H1 (cell line): ENCODE measurements at regions not wholly inside any gene's neighbourhood (a gene's known extent, or its start where the extent isn't known, plus 50 kb on each side); places are given as distances from the start of the nearest gene placed in this dataset.

Experiments used
- CTCF ChIA-PET: fragments of 300-600 bp; sonication (Branson Sonifier 250); formaldehyde crosslinking; loops from one replicate; lab custom pipeline; 2021; ENCODE audit not compliant: partially characterized antibody; lab: Charles Lee
- POLR2A ChIA-PET: fragments of 300-600 bp; sonication (Branson Sonifier 250); formaldehyde crosslinking; loops from one replicate; lab custom pipeline; 2021; ENCODE audit warnings: inconsistent platforms; ENCODE audit not compliant: partially characterized antibody; lab: Charles Lee
- DNase-seq, 2 experiments: peaks; one replicate each; pipeline versions ENCODE4 v3.0.0 to v3.0.0-alpha.2; 2010 to 2022; ENCODE audit warnings: low spot score in 2 of 2, low read depth in 1 of 2, mixed read lengths in 1 of 2
- FAIRE-seq: peaks from 2 replicates; lab custom pipeline; 2011; peaks lifted over from hg19 to GRCh38; lab: Jason Lieb, UNC
- H2AFZ ChIP-seq: 2 replicates; pipeline ENCODE4 v1.8.1; 2012; ENCODE audit warnings: low read length, inconsistent platforms
- H2AK5ac ChIP-seq: 2 replicates; pipeline ENCODE4 v1.6.1; 2013; ENCODE audit warnings: low read depth, low read length
- H2BK120ac ChIP-seq: replicated peaks from 2 replicates; pipeline ENCODE3; 2013; ENCODE audit warnings: low read depth, low read length, inconsistent platforms
- H2BK12ac ChIP-seq: 2 replicates; pipeline ENCODE4 v1.6.1; 2013; ENCODE audit warnings: low read depth, low read length
- H2BK15ac ChIP-seq: 2 replicates; pipeline ENCODE4 v1.6.1; 2013; ENCODE audit warnings: low read length
- H2BK20ac ChIP-seq: 2 replicates; pipeline ENCODE4 v1.6.1; 2013; ENCODE audit warnings: low read length
- H2BK5ac ChIP-seq: 2 replicates; pipeline ENCODE4 v1.6.1; 2013; ENCODE audit warnings: low read depth, low read length
- H3K14ac ChIP-seq: 2 replicates; pipeline ENCODE4 v1.6.1; 2013; ENCODE audit warnings: inconsistent platforms; ENCODE audit not compliant: insufficient read length
- H3K18ac ChIP-seq: 2 replicates; pipeline ENCODE4 v1.6.1; 2013; ENCODE audit warnings: low read length; ENCODE audit errors: extremely low read depth
- H3K23ac ChIP-seq: 2 replicates; pipeline ENCODE4 v1.6.1; 2013; ENCODE audit warnings: inconsistent platforms; ENCODE audit not compliant: insufficient read length
- H3K23me2 ChIP-seq: 2 replicates; pipeline ENCODE4 v1.6.1; 2013; ENCODE audit warnings: low read depth, low read length
- H3K27ac ChIP-seq: 2 replicates; pipeline ENCODE4 v1.6.1; 2011; ENCODE audit warnings: low read depth, low read length, inconsistent platforms
- H3K27me3 ChIP-seq, 4 experiments: replicated peaks in 1 of 4; 1 replicate in 1 of 4; 2 replicates in 3 of 4; pipeline versions ENCODE4 v1.6.1 to v1.8.1; 2011 to 2013; ENCODE audit warnings: low read length in 3 of 4, mild to moderate bottlenecking in 3 of 4, inconsistent platforms in 2 of 4, mixed read lengths in 2 of 4, moderate library complexity in 1 of 4; ENCODE audit not compliant: control insufficient read depth in 3 of 4, insufficient read depth in 3 of 4; ENCODE audit errors: extremely low read depth in 1 of 4
- H3K36me3 ChIP-seq, 4 experiments: 2 replicates each; pipeline versions ENCODE4 v1.6.1 to v1.8.1; 2011 to 2013; ENCODE audit warnings: mild to moderate bottlenecking in 4 of 4, low read length in 3 of 4, moderate library complexity in 2 of 4, control low read depth in 1 of 4, inconsistent platforms in 1 of 4; ENCODE audit not compliant: insufficient read depth in 4 of 4, control insufficient read depth in 2 of 4
- H3K4ac ChIP-seq: replicated peaks from 2 replicates; pipeline ENCODE3; 2013; ENCODE audit warnings: low read length, low read depth, mixed read lengths, inconsistent platforms; ENCODE audit not compliant: insufficient read length
- H3K4me1 ChIP-seq, 4 experiments: replicated peaks in 1 of 4; 1 replicate in 1 of 4; 2 replicates in 3 of 4; pipeline versions ENCODE4 v1.6.1 to v1.8.1; 2011 to 2013; ENCODE audit warnings: low read length in 3 of 4, inconsistent platforms in 2 of 4, mixed read lengths in 1 of 4; ENCODE audit not compliant: insufficient read depth in 4 of 4, control insufficient read depth in 3 of 4
- H3K4me2 ChIP-seq, 2 experiments: 2 replicates each; pipeline versions ENCODE4 v1.6.1 to v1.8.1; 2011 to 2013; ENCODE audit warnings: low read depth in 2 of 2, low read length in 2 of 2, control low read depth in 1 of 2, inconsistent platforms in 1 of 2, mild to moderate bottlenecking in 1 of 2; ENCODE audit not compliant: insufficient read depth in 1 of 2
- H3K4me3 ChIP-seq, 4 experiments: fragments of 200-600, 300-600 bp in 1 of 4; sonication (generic), shearing (Covaris generic), sonication (Bioruptor Twin) in 1 of 4; 2 replicates each; pipeline versions ENCODE4 v1.5.1 to v1.8.1; 2011 to 2016; ENCODE audit warnings: low read length in 4 of 4, low read depth in 3 of 4, control low read depth in 2 of 4, inconsistent platforms in 2 of 4, mild to moderate bottlenecking in 2 of 4, mixed read lengths in 1 of 4, moderate library complexity in 1 of 4; ENCODE audit not compliant: insufficient read depth in 2 of 4; ENCODE audit errors: extremely low read depth in 1 of 4
- H3K56ac ChIP-seq: replicated peaks from 2 replicates; pipeline ENCODE3; 2013; ENCODE audit warnings: low read depth, mild to moderate bottlenecking, mixed read lengths, low read length, inconsistent platforms; ENCODE audit not compliant: insufficient read length
- H3K79me1 ChIP-seq: 2 replicates; pipeline ENCODE4 v1.6.1; 2013; ENCODE audit warnings: low read depth, low read length, control low read depth
- H3K79me2 ChIP-seq, 2 experiments: 2 replicates each; pipeline versions ENCODE4 v1.6.1 to v1.8.1; 2012 to 2013; ENCODE audit warnings: low read length in 2 of 2, mild to moderate bottlenecking in 2 of 2, inconsistent platforms in 1 of 2; ENCODE audit not compliant: insufficient read depth in 2 of 2, control insufficient read depth in 1 of 2
- H3K9ac ChIP-seq, 4 experiments: replicated peaks in 1 of 4; 1 replicate in 1 of 4; 2 replicates in 3 of 4; pipeline versions ENCODE4 v1.6.1 to v1.8.1; 2011 to 2013; ENCODE audit warnings: low read depth in 3 of 4, low read length in 3 of 4, control low read depth in 2 of 4, mild to moderate bottlenecking in 2 of 4, moderate library complexity in 2 of 4, inconsistent platforms in 1 of 4; ENCODE audit errors: extremely low read depth in 1 of 4
- H3K9me3 ChIP-seq, 2 experiments: 2 replicates each; pipeline versions ENCODE4 v1.6.1 to v1.8.1; 2012 to 2013; ENCODE audit warnings: mild to moderate bottlenecking in 2 of 2, moderate library complexity in 2 of 2, control low read depth in 1 of 2, inconsistent platforms in 1 of 2, low read depth in 1 of 2, low read length in 1 of 2, mixed read lengths in 1 of 2; ENCODE audit not compliant: insufficient read depth in 2 of 2
- H4K20me1 ChIP-seq, 2 experiments: replicated peaks in 1 of 2; 2 replicates each; pipeline versions ENCODE3 to v1.8.1; 2011 to 2013; ENCODE audit warnings: inconsistent platforms in 2 of 2, low read length in 2 of 2, mild to moderate bottlenecking in 1 of 2; ENCODE audit not compliant: insufficient read depth in 2 of 2, control insufficient read depth in 1 of 2
- H4K5ac ChIP-seq: 2 replicates; pipeline ENCODE4 v1.6.1; 2013; ENCODE audit warnings: low read length, low read depth, mixed read lengths, inconsistent platforms; ENCODE audit not compliant: insufficient read length
- H4K8ac ChIP-seq: 2 replicates; pipeline ENCODE4 v1.8.0; 2013; ENCODE audit warnings: mild to moderate bottlenecking, moderate library complexity, low read length, inconsistent platforms; ENCODE audit not compliant: insufficient read depth; ENCODE audit errors: extremely low read depth
- H4K91ac ChIP-seq: replicated peaks from 2 replicates; pipeline ENCODE3; 2013; ENCODE audit warnings: low read length, mixed read lengths, inconsistent platforms; ENCODE audit not compliant: insufficient read length
- ATF3 ChIP-seq: IDR thresholded peaks from 2 replicates; pipeline ENCODE4 v1.6.1; 2011; ENCODE audit warnings: low read depth, mild to moderate bottlenecking, low read length; ENCODE audit not compliant: insufficient read depth
- CREB1 ChIP-seq: IDR thresholded peaks from 2 replicates; pipeline ENCODE4 v1.6.1; 2012; ENCODE audit warnings: inconsistent platforms
- CTCF ChIP-seq, 3 experiments: IDR thresholded peaks; 1 replicate in 2 of 3; 2 replicates in 1 of 3; pipeline versions ENCODE4 v1.5.1 to v1.6.1; 2011; ENCODE audit warnings: low read length in 3 of 3, mild to moderate bottlenecking in 3 of 3, inconsistent platforms in 2 of 3, low read depth in 1 of 3, moderate library complexity in 1 of 3; ENCODE audit not compliant: insufficient read depth in 1 of 3; ENCODE audit errors: control extremely low read depth in 1 of 3
- KDM5A ChIP-seq: fragments of 200-600 bp; IDR thresholded peaks from 2 replicates; pipeline ENCODE4 v1.7.1; 2012; ENCODE audit warnings: mild to moderate bottlenecking, low read length, inconsistent platforms, mixed read lengths
- NANOG ChIP-seq: IDR thresholded peaks from 2 replicates; pipeline ENCODE4 v1.6.1; 2011; ENCODE audit warnings: low read length, low read depth, mild to moderate bottlenecking, inconsistent platforms; ENCODE audit not compliant: insufficient read depth, poor library complexity, severe bottlenecking
- POLR2AphosphoS5 ChIP-seq: IDR thresholded peaks from 2 replicates; pipeline ENCODE4 v1.6.1; 2011; ENCODE audit warnings: low read depth, low read length
- RFX5 ChIP-seq: IDR thresholded peaks from 2 replicates; pipeline ENCODE4 v1.6.1; 2011; ENCODE audit warnings: low read depth, low read length, improper control_type of control experiment, borderline replicate concordance
- RNF2 ChIP-seq: fragments of 200-900, 300-1000 bp; sonication (generic); IDR thresholded peaks from 2 replicates; pipeline ENCODE4 v1.7.1; 2016; ENCODE audit warnings: borderline replicate concordance, low read depth, mild to moderate bottlenecking, antibody characterized with exemption, low read length; ENCODE audit not compliant: poor library complexity, severe bottlenecking; ENCODE audit errors: missing control alignments
- SP2 ChIP-seq: IDR thresholded peaks from 2 replicates; pipeline ENCODE4 v1.6.1; 2012; ENCODE audit warnings: mild to moderate bottlenecking, low read length, inconsistent platforms
- TEAD4 ChIP-seq: IDR thresholded peaks from 2 replicates; pipeline ENCODE4 v1.6.1; 2012; ENCODE audit warnings: low read depth, low read length, inconsistent platforms, mixed read lengths
- WGBS, 2 experiments: shearing (Covaris generic) in 1 of 2; methylation state at CpG; one replicate each; pipeline versions ENCODE4 v1.1.6 to v1.1.7; 2013 to 2015; ENCODE audit warnings: low lambda C conversion rate in 2 of 2, mixed read lengths in 2 of 2, inconsistent platforms in 1 of 2, low coverage in 1 of 2, missing lambda C conversion rate in 1 of 2; ENCODE audit not compliant: insufficient replicate concordance in 2 of 2, insufficient coverage in 1 of 2, insufficient read length in 1 of 2; ENCODE audit errors: extremely low coverage in 1 of 2, missing lambda C conversion rate in 1 of 2; 5-methylcytosine and 5-hydroxymethylcytosine counted together

GRCh38 chr4:176440698-176441097 is 120.9 kb downstream of the SPCS3 start:
- Histone ChIP-seq H2BK5ac (no peak overlapping the region), H3K14ac (no peak overlapping the region), H2AFZ (no peak overlapping the region), H2BK12ac (no peak overlapping the region), H3K56ac (no peak overlapping the region), H3K4me2 (no peak overlapping the region), H4K91ac (no peak overlapping the region), H4K8ac (no peak overlapping the region), H3K9ac (no peak overlapping the region), H3K23ac (no peak overlapping the region), H3K9me3 (no peaks in the 10 kb centered on the region), H3K4ac (no peak overlapping the region), H3K18ac (no peak overlapping the region), H4K20me1 (no peaks in the 10 kb centered on the region), H2BK120ac (no peak overlapping the region), H2AK5ac (no peak overlapping the region), H3K4me1 (no peaks in the 10 kb centered on the region), H3K36me3 (no peaks in the 10 kb centered on the region), H4K5ac (no peak overlapping the region), H3K4me3 (no peak overlapping the region), H3K79me2 (no peaks in the 10 kb centered on the region), H2BK20ac (no peak overlapping the region), H3K27me3 (no peaks in the 10 kb centered on the region), H2BK15ac (no peak overlapping the region), H3K27ac (no peak overlapping the region), H3K23me2 (no peaks in the 10 kb centered on the region), H3K79me1 (no peaks in the 10 kb centered on the region)
- ChIA-PET CTCF (interaction anchor here (1.0 kb wide), 1 partner anchor 21 kb away, joined by 3 read pairs; no protein-coding TSS in a partner anchor), POLR2A (no interaction called here)
- 92% methylated on average over 1 of the region's 1 CpG; no CpG with 5 or more reads in 1 of the 2 experiments for WGBS, 2 experiments
- no peak for FAIRE-seq
- DNase-seq = no peak
- no peak for TF ChIP-seq KDM5A
- no peak for TF ChIP-seq RNF2
- no peak for TF ChIP-seq POLR2AphosphoS5
- TF ChIP-seq CREB1 = no peak
- TF ChIP-seq RFX5 = no peak
- no peak for TF ChIP-seq CTCF (IDR thresholded peaks at IDR 0.05; ENCODE audit: control extremely low read depth in 1 of 3, insufficient read depth in 1 of 3, low read depth in 1 of 3, low read length in 3 of 3)
- no peak for TF ChIP-seq ATF3
- no peak for TF ChIP-seq NANOG
- no peak for TF ChIP-seq TEAD4
- TF ChIP-seq SP2 = no peak
